Duodenal mucosa (tissue), 2 donors: ENCODE measurements at regions not wholly inside any gene's neighbourhood (a gene's known extent, or its start where the extent isn't known, plus 50 kb on each side); places are given as distances from the start of the nearest gene placed in this dataset.

Source experiments
- H3K27ac ChIP-seq: one replicate; pipeline ENCODE4 v1.7.0; 2013; ENCODE audit warnings: low read depth, low read length
- H3K27me3 ChIP-seq, 2 donors: one replicate each; pipeline ENCODE4 v1.7.0; 2013; ENCODE audit warnings: low read length in 2 of 2, control low read depth in 1 of 2; ENCODE audit not compliant: insufficient read depth in 2 of 2, control insufficient read depth in 1 of 2
- H3K36me3 ChIP-seq, 2 donors: one replicate each; pipeline ENCODE4 v1.7.0; 2013; ENCODE audit warnings: low read length in 2 of 2, control low read depth in 1 of 2; ENCODE audit not compliant: insufficient read depth in 2 of 2, control insufficient read depth in 1 of 2
- H3K4me1 ChIP-seq, 2 donors: one replicate each; pipeline ENCODE4 v1.7.0; 2013; ENCODE audit warnings: low read length in 2 of 2, control low read depth in 1 of 2; ENCODE audit not compliant: insufficient read depth in 2 of 2, control insufficient read depth in 1 of 2
- H3K4me3 ChIP-seq, 2 donors: one replicate each; pipeline ENCODE4 v1.7.0; 2013; ENCODE audit warnings: low read length in 2 of 2, low read depth in 1 of 2
- H3K9ac ChIP-seq, 2 donors: one replicate each; pipeline ENCODE4 v1.7.0; 2013; ENCODE audit warnings: low read length in 2 of 2, low read depth in 1 of 2
- H3K9me3 ChIP-seq, 2 donors: one replicate each; pipeline ENCODE4 v1.7.0; 2013; ENCODE audit warnings: low read length in 2 of 2, control low read depth in 1 of 2; ENCODE audit not compliant: control insufficient read depth in 1 of 2

DNA sequence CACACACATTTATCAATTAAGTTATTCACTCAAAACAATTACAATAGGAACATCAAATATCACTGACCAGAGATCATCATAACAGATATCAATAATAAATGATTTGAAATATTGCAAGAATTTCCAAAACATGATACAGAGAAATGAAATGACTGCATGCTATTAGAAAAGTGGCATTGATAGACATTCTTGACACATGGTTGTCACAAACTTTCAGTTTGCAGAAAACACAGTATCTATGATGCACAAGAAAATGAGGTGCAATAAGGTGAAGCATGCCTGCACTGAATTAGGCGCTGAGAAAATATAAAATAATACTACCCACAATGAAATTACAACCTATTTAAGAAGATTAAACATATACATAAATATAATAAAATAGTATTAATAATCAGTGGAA, 198.0 kb upstream of the SYT1 start:
- Histone ChIP-seq H3K27ac (no peak overlapping the region), H3K4me3 (no peak overlapping the region), H3K9me3 (no peaks in the 10 kb centered on the region), H3K4me1 (no peaks in the 10 kb centered on the region), H3K27me3 (no peaks in the 10 kb centered on the region), H3K36me3 (no peaks in the 10 kb centered on the region), H3K9ac (no peak overlapping the region)

DNA sequence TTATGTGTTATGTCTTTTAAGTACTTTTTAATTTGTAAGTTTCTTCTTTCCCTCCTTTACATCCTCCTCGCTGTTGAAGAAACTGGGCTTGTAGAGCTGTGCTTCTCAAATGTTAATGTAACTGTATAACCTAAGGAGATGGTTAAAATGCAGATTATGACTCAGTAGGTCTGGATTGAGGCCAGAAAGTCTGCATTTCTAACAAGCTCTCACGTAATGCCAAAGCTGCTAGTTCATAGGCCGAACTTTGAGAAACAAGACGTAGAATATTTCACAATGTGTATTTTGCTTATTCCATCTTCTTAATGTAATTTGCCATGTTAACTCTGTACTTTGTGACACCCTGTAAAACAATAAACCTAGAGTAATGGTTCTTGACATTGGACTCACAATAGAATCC, 193.3 kb upstream of the SYT1 start:
- Histone ChIP-seq H3K9ac (no peak overlapping the region), H3K4me1 (no peaks in the 10 kb centered on the region), H3K27me3 (no peaks in the 10 kb centered on the region), H3K36me3 (no peaks in the 10 kb centered on the region), H3K4me3 (no peak overlapping the region), H3K9me3 (no peaks in the 10 kb centered on the region), H3K27ac (no peak overlapping the region)

DNA sequence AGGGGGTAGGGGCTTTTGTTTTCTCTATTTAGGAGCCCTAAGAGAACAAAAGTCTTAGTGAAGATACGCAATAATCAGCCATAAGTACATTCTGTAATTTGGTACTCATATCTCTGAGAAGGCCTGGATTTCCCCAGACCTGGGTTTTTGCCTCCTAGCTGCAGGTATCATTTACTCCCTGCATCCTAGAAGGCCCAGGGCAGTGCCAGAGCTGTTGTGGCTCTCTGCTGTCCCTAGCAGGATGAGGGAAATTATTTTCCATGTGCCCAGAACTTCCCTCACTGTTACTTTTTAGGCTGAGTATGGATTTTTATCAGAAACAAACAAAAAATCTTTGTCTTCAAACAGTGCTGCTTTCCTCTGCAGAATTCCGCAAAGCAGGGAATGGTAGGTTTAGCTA, 192.5 kb upstream of the SYT1 start:
- Histone ChIP-seq H3K27me3 (no peaks in the 10 kb centered on the region), H3K9me3 (no peaks in the 10 kb centered on the region), H3K4me1 (no peaks in the 10 kb centered on the region), H3K9ac (no peak overlapping the region), H3K4me3 (no peak overlapping the region), H3K36me3 (no peaks in the 10 kb centered on the region), H3K27ac (no peak overlapping the region)

DNA sequence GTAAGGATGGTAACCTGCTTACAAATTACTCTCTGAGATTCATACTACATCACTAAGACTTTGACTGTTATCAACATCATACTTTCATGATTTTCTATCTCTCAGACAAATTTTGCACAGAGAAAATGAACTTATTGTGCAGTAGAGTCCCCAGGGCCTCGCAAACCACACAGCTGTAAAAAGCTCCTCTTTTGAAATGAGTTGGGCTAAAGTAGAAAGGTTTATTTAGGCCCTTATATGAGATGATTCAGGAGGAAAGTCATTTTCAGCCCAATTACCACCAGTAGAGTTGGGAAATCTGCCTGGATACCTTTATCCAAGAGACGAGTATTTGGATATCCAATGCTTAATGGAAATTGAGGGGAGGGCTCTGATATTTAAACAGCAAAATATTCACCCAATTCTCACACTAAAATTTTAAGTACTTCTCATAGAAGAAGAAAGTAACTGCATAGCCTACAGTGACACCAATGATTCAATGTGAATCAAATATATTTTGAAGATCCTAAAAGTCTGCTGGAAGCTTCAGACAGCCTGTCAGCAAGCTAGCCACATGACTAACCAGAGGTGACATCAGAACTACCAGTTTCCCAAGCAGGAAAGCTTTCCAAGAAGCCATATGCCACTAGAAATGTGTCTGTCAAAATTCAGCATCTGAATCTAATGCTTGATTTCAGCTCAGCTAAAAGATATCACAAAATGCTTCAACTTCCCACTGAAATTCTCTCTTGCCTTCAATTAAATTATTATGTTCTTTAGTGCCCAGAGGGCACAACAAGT, 190.1 kb upstream of the SYT1 start:
- Histone ChIP-seq H3K9ac (no peak overlapping the region), H3K27me3 (no peaks in the 10 kb centered on the region), H3K4me1 (no peaks in the 10 kb centered on the region), H3K27ac (no peak overlapping the region), H3K9me3 (no peaks in the 10 kb centered on the region), H3K36me3 (no peaks in the 10 kb centered on the region), H3K4me3 (no peak overlapping the region)

DNA sequence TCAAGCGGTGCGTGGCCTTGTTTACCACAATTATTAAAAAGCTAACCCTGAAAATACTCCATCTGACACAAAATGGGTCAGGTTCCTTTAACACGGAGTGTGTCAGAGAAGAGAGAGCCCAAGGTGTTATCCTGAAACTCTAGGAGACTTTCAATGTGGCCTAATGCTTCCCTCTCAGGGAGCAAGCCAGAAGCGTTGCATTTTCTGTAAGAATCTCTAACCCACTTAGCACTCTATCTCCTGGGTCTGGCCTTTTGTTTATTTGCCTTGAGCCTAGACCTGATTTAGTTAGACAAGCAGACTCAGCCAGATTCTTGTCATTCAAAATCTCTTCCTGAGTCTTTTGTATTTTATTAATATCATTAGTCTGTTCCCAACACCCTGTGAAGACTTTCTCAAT, 184.0 kb upstream of the SYT1 start:
- Histone ChIP-seq H3K27ac (no peak overlapping the region), H3K27me3 (no peaks in the 10 kb centered on the region), H3K9ac (no peak overlapping the region), H3K36me3 (no peaks in the 10 kb centered on the region), H3K4me1 (no peaks in the 10 kb centered on the region), H3K9me3 (no peaks in the 10 kb centered on the region), H3K4me3 (no peak overlapping the region)

DNA sequence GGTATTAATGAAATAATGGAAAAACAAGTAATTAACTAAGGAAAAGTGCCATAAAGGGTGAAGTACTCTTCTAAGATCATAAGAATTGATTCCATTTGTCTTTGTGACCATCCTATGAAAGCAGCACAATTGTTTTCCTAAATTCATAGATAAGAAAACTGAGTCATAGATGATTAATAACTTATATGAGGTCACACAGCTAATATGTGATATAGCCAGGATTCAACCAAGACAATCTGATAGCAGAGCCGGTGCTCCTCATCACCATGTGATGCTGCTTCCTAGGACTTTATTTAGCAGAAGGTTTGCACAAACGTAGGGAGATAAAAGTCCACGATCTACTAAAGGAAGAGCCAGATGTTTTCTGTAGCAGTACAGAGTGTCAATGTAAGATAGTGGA, 181.5 kb upstream of the SYT1 start:
- H3K9ac ChIP-seq, result no peak overlapping the region
- H3K9me3 ChIP-seq, result no peaks in the 10 kb centered on the region
- no peaks in the 10 kb centered on the region for H3K27me3 ChIP-seq
- H3K27ac ChIP-seq, result no peak overlapping the region
- no peaks in the 10 kb centered on the region for H3K4me1 ChIP-seq
- no peak overlapping the region for H3K4me3 ChIP-seq
- no peaks in the 10 kb centered on the region for H3K36me3 ChIP-seq

DNA sequence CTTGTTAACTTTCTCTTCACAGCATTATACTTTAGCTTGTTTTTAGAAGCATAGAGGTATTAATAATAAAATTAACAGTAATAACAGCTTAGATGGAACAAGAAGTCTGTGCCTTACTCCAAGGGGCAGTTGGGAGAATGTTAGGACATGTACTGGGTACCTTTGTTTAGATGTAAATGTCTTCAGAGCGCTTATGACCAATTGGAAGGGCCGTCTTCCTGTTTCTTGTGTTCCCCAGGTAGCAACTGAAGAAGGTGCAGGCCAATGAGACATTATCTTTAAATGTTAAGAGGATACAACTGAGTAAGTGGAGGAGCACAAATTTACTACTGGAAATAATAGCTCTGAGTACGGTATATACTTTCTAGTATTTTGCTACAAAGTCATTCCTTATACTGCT, 180.9 kb upstream of the SYT1 start:
- Histone ChIP-seq H3K9me3 (no peaks in the 10 kb centered on the region), H3K36me3 (no peaks in the 10 kb centered on the region), H3K4me3 (no peak overlapping the region), H3K9ac (no peak overlapping the region), H3K27me3 (no peaks in the 10 kb centered on the region), H3K4me1 (no peaks in the 10 kb centered on the region), H3K27ac (no peak overlapping the region)

DNA sequence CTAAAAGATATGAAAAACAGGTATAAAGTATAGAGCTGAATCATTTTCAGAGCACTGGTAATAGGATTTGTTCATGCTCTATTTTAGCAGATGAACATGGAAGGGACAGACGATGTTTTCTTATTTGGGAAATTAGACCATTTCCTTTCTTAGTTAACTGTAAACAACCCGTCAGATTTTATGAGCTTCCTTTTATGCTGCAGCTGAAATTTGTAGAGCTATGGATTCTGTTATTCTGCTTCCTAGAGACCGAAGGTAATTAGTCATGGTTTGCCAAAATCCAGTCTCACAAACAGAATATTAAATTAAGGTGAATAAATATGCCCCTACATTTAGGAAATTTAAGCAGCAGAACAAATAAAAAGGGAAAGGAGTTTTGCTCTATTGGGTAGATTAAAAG, 180.2 kb upstream of the SYT1 start:
- Histone ChIP-seq H3K4me1 (no peaks in the 10 kb centered on the region), H3K9ac (no peak overlapping the region), H3K27ac (no peak overlapping the region), H3K4me3 (no peak overlapping the region), H3K9me3 (no peaks in the 10 kb centered on the region), H3K27me3 (no peaks in the 10 kb centered on the region), H3K36me3 (no peaks in the 10 kb centered on the region)

DNA sequence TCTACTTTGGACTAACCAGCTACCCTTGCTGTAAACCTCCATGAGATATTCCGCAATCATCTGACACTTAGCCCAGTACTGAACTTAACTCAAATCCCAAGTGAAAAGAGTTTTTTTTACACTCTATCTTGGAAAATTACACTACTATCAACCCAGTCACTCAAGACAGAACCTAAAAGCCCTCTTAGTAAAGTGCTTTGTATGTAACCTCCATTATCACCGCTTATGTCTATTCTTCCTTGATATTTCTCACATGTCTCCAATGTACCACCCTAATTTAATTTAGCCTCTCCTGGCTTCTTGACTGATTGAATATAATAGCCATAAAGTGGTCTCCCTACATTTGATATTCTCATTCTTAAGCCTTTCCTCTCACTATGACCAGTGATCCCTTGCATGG, 168.8 kb upstream of the SYT1 start:
- H3K4me1 ChIP-seq, result no peaks in the 10 kb centered on the region
- H3K9ac ChIP-seq, result no peak overlapping the region
- no peaks in the 10 kb centered on the region for H3K27me3 ChIP-seq
- H3K27ac ChIP-seq, result no peak overlapping the region
- H3K4me3 ChIP-seq, result no peak overlapping the region
- H3K36me3 ChIP-seq, result no peaks in the 10 kb centered on the region
- no peaks in the 10 kb centered on the region for H3K9me3 ChIP-seq

DNA sequence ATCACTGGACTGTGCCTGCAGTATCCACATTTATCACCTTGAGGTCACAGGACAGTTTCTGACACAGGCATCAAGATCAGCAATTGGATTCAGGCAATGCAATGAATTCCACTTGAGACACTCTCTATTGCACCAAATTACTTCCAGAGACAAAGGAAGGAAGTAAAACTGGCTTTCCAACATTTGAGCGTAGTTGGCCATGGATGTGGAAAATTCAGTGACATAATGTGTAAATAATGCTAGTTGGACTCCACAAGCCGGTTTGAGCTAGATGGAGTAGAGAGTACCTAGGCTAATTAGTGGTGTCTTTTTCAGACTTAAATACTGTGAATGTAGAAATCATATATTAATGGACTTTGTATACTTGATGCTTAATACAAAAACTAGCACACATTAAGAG, 168.3 kb upstream of the SYT1 start:
- H3K27me3 ChIP-seq, result no peaks in the 10 kb centered on the region
- H3K9ac ChIP-seq, result no peak overlapping the region
- no peaks in the 10 kb centered on the region for H3K9me3 ChIP-seq
- H3K36me3 ChIP-seq, result no peaks in the 10 kb centered on the region
- no peaks in the 10 kb centered on the region for H3K4me1 ChIP-seq
- no peak overlapping the region for H3K4me3 ChIP-seq
- H3K27ac ChIP-seq, result no peak overlapping the region
